HEK293T (cell line): ENCODE measurements at regions not wholly inside any gene's neighbourhood (a gene's known extent, or its start where the extent isn't known, plus 50 kb on each side); places are given as distances from the start of the nearest gene placed in this dataset.

Experiments used
- CTCF ChIA-PET: fragments of 350-600 bp; formaldehyde crosslinking; extraction: SDS; loops from one replicate; lab custom pipeline; 2021; ENCODE audit warnings: antibody characterized with exemption, inconsistent platforms; lab: Yijun Ruan, JAX
- POLR2A ChIA-PET: fragments of 350-600 bp; formaldehyde crosslinking; extraction: SDS; loops from one replicate; lab custom pipeline; 2020; ENCODE audit warnings: antibody characterized with exemption, inconsistent platforms; lab: Yijun Ruan, JAX
- DNase-seq: peaks from one replicate; pipeline ENCODE4 v3.0.0; 2012; ENCODE audit warnings: mixed read lengths; ENCODE audit errors: extremely low spot score
- ARNT ChIP-seq: fragments of 450-650 bp; IDR thresholded peaks from 2 replicates; pipeline ENCODE4 v1.6.1; 2017; ENCODE audit warnings: mild to moderate bottlenecking
- BHLHE40 ChIP-seq: fragments of 450-650 bp; IDR thresholded peaks from 2 replicates; pipeline ENCODE4 v1.6.1; 2016; ENCODE audit warnings: mild to moderate bottlenecking, moderate library complexity, borderline replicate concordance
- CTBP1 ChIP-seq: fragments of 450-650 bp; IDR thresholded peaks from 2 replicates; pipeline ENCODE4 v1.6.1; 2016; ENCODE audit warnings: borderline replicate concordance
- ELF4 ChIP-seq: fragments of 450-650 bp; IDR thresholded peaks from 2 replicates; pipeline ENCODE4 v1.6.1; 2017; ENCODE audit warnings: antibody characterized with exemption
- FOXA1 ChIP-seq: fragments of 450-650 bp; IDR thresholded peaks from 2 replicates; pipeline ENCODE4 v1.6.1; 2016; ENCODE audit warnings: mild to moderate bottlenecking
- FOXK2 ChIP-seq: fragments of 450-650 bp; IDR thresholded peaks from 2 replicates; pipeline ENCODE4 v1.6.1; 2016; ENCODE audit warnings: mild to moderate bottlenecking
- FOXM1 ChIP-seq: fragments of 450-650 bp; IDR thresholded peaks from 2 replicates; pipeline ENCODE4 v1.6.1; 2017; ENCODE audit warnings: mild to moderate bottlenecking, borderline replicate concordance
- HDGF ChIP-seq: fragments of 450-650 bp; IDR thresholded peaks from 2 replicates; pipeline ENCODE4 v1.6.1; 2017; ENCODE audit warnings: antibody characterized with exemption, borderline replicate concordance
- L3MBTL2 ChIP-seq: fragments of 450-650 bp; conservative IDR thresholded peaks from 2 replicates; pipeline ENCODE4 v1.6.1; 2016; ENCODE audit warnings: mild to moderate bottlenecking
- LEF1 ChIP-seq: fragments of 450-650 bp; IDR thresholded peaks from 2 replicates; pipeline ENCODE4 v1.6.1; 2017; ENCODE audit warnings: mild to moderate bottlenecking, borderline replicate concordance
- NFRKB ChIP-seq: fragments of 450-650 bp; IDR thresholded peaks from 2 replicates; pipeline ENCODE4 v1.6.1; 2016; ENCODE audit warnings: mild to moderate bottlenecking, moderate library complexity
- PKNOX1 ChIP-seq: fragments of 450-650 bp; IDR thresholded peaks from 2 replicates; pipeline ENCODE4 v1.6.1; 2016
- SP1 ChIP-seq: fragments of 450-650 bp; IDR thresholded peaks from 2 replicates; pipeline ENCODE4 v1.6.1; 2017
- SUZ12 ChIP-seq: fragments of 450-650 bp; IDR thresholded peaks from 2 replicates; pipeline ENCODE4 v1.6.1; 2016; ENCODE audit warnings: mild to moderate bottlenecking
- TARDBP ChIP-seq: fragments of 450-650 bp; IDR thresholded peaks from 2 replicates; pipeline ENCODE4 v1.6.1; 2016
- ZNF384 ChIP-seq: fragments of 450-650 bp; IDR thresholded peaks from 2 replicates; pipeline ENCODE4 v1.6.1; 2016

DNA sequence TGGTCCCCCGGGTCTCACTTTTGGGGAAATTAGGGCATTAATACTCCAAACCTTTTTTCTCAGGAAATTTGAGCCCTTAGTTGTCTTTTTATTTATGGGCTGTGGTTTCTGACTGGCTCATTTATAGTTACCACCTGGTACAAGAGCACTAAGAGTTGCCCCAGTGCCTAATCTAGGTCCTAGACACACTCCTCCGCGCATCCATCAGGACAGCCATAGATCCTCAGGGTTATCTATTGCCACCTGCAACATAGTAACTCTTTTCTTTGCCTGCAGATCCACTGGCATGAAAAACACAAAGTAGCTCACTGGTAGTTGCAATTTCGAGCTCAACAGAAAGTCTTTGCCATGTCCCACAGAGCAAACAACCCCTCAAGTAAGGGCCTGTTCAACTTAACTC lies 576.4 kb upstream of the ROBO2 start:
- DNase-seq: no peak
- ChIA-PET POLR2A (no interaction called here), CTCF (no interaction called here)
- no peak for TF ChIP-seq BHLHE40
- no peak for TF ChIP-seq ZNF384
- TF ChIP-seq PKNOX1: no peak

GRCh38 chr3:76470285-76470684 lies 569.6 kb upstream of the ROBO2 start:
- TF ChIP-seq ARNT (no peak), CTBP1 (no peak), BHLHE40 (no peak), PKNOX1 (no peak), ELF4 (no peak), FOXM1 (no peak), FOXK2 (no peak), HDGF (no peak), TARDBP (no peak), SP1 (no peak), ZNF384 (no peak), FOXA1 (no peak), L3MBTL2 (no peak), NFRKB (no peak), SUZ12 (no peak), LEF1 (no peak)
- ChIA-PET CTCF (no interaction called here), POLR2A (no interaction called here)
- DNase-seq: no peak

GRCh38 chr3:76474632-76475031 lies 565.3 kb upstream of the ROBO2 start:
- POLR2A ChIA-PET: no interaction called here
- TF ChIP-seq ARNT (no peak), NFRKB (no peak), HDGF (no peak), CTBP1 (no peak), FOXA1 (no peak), FOXK2 (no peak), ZNF384 (no peak), TARDBP (no peak), BHLHE40 (no peak), ELF4 (no peak), SP1 (no peak), FOXM1 (no peak), PKNOX1 (no peak), LEF1 (no peak), SUZ12 (no peak)
- no peak for DNase-seq
- CTCF ChIA-PET: no interaction called here

DNA sequence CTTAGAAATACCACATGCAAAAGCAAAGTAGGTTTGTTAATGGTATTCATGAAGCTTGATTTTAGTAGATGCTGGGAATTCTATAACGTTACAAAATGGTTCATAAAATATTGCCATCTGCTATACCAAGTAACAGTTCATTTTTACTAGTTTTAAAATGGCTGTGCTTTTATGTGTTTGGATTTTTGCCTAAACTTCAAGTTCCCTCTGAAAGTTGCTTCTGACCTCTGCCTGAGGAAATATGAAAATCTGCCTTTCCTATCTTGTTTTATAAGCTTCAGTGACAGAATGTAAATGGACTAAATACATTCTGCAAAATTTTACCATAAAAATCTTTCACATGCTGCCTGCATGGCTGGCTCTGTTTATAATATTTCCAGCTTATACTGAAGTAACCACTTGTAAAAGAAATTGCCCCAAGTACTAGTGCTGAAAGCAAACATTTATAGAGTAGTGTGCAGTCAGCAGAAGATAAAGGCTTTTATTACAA lies 560.7 kb upstream of the ROBO2 start:
- TF ChIP-seq SP1 (no peak), LEF1 (no peak), ZNF384 (no peak), TARDBP (no peak), FOXA1 (no peak), NFRKB (no peak), FOXM1 (no peak), BHLHE40 (no peak)
- POLR2A ChIA-PET: no interaction called here
- CTCF ChIA-PET: no interaction called here
- no peak for DNase-seq

GRCh38 chr3:76482510-76482909 lies 557.4 kb upstream of the ROBO2 start:
- no peak for TF ChIP-seq BHLHE40
- TF ChIP-seq ELF4: no peak
- TF ChIP-seq FOXA1: no peak
- TF ChIP-seq ZNF384: no peak
- no peak for TF ChIP-seq HDGF
- DNase-seq: no peak
- ChIA-PET CTCF (no interaction called here), POLR2A (no interaction called here)

- POLR2A ChIA-PET: no interaction called here
- no peak for DNase-seq
- CTCF ChIA-PET: no interaction called here
- TF ChIP-seq ARNT (no peak), L3MBTL2 (no peak), BHLHE40 (no peak), LEF1 (no peak), TARDBP (no peak), SP1 (no peak), HDGF (no peak), FOXM1 (no peak), FOXA1 (no peak), SUZ12 (no peak), CTBP1 (no peak), ZNF384 (no peak), ELF4 (no peak), NFRKB (no peak), FOXK2 (no peak), PKNOX1 (no peak)
Measured at GRCh38 chr3:76487446-76487845, 552.5 kb upstream of the ROBO2 start.

- CTCF ChIA-PET: no interaction called here
Measured at GRCh38 chr3:76490064-76490463, 549.8 kb upstream of the ROBO2 start.

More at GRCh38 chr3:76490064-76490463, 549.8 kb upstream of the ROBO2 start:
- POLR2A ChIA-PET: no interaction called here
- no peak for TF ChIP-seq FOXK2
- no peak for TF ChIP-seq LEF1
- TF ChIP-seq SP1: no peak
- TF ChIP-seq ZNF384: no peak
- no peak for TF ChIP-seq ELF4
- no peak for TF ChIP-seq SUZ12
- no peak for TF ChIP-seq FOXM1
- no peak for TF ChIP-seq ARNT
- TF ChIP-seq TARDBP: no peak
- DNase-seq: no peak
